GM08714 (cell line): ENCODE measurements at regions not wholly inside any gene's neighbourhood (a gene's known extent, or its start where the extent isn't known, plus 50 kb on each side); places are given as distances from the start of the nearest gene placed in this dataset.
"Not testable (repeated sequence)": the region's sequence is repeated elsewhere in the genome, so short reads cannot be mapped to it uniquely, and the experiment has no call there.

ENCODE experiments used
- H3K4me3 ChIP-seq: fragments of 200-500 bp; sonication (Bioruptor generic); 2 replicates; pipeline ENCODE4 v1.5.1; 2014; ENCODE audit warnings: mild to moderate bottlenecking, low read length, inconsistent platforms
- ZNF274 ChIP-seq: IDR thresholded peaks from 2 replicates; pipeline ENCODE4 v1.6.1; 2012; ENCODE audit warnings: mild to moderate bottlenecking, low read depth, low read length

DNA sequence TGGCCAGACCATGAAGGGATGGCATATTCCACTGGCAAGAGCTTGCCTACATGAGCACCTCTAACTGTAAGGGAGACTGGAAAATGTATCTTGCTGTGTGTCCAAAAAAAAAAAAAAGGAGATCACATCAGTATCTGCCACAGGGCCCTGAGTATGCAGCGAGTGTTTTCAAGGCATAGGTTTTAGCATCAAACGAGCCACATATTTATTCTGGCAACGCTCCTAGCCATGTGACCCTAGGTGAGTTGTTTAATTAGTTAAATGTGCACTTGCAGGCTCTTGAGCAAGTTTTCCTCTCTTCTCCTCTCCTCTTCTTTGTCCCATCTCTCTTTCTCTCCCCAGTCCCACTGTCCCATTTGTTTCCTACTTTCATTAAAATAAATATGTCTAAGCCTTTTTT, 428.7 kb upstream of the AKR1E2 start:
- TF ChIP-seq ZNF274 = no peak
- H3K4me3 ChIP-seq = no peak overlapping the region

DNA sequence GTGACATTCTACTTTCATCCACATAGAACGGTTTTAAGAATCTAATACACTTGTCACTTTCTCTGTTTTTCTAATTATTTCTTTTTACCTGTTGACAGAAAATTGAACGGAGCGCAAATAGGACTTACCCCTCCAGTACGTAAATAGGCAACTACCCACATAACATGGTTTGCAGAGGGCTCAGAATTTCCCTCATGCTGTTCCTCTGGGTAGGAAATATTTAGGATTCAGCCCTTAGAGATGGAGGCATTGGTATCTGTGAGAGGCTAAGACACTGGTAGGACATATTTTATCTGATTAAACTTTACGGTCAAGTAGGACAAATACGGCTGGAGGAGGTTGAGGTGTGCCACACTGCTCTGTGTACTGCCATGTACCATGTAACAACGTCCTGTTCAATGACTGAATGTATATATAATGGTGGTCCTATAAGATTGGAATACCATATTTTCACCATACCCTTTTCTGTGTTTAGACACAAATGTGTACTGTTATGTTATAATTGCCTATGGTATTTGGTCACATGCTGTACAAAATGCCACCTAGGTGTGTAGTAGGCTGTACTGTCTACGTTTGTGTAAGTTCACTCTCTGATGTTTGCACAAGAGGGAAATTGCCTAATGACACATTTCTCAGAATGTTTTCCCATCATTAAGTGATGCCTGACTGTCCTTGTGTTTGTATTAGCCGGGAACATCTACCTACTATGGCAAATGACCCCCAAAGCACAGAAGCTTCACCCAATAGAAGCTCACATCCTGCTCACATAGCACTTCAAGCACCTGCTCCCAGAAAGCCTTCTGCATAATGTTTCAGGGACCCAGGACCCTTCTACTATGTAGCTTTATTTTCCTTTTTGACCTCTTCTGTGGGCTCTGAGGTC, 429.4 kb upstream of the AKR1E2 start:
- TF ChIP-seq ZNF274 = no peak
- H3K4me3 ChIP-seq = no peak overlapping the region

DNA sequence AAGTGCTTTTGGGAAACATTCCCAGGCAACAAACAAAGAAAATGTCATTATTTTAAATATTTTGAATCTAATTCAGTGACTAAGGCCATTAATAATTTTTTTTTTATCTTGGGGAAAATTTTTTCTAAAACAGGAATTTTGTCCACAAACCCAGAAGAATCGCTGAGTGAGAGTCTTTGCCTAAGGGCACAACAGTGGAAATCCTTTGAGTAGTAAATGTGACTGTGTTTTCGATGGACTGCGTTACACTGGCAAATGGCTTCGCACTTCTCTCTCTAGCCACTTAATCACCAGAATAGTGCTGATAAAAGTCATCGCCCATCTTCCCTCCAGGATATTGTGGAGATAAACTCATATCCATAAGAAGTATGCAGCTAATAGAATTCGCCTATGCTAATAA, 430.3 kb upstream of the AKR1E2 start:
- H3K4me3 ChIP-seq = no peak overlapping the region
- TF ChIP-seq ZNF274 = no peak

DNA sequence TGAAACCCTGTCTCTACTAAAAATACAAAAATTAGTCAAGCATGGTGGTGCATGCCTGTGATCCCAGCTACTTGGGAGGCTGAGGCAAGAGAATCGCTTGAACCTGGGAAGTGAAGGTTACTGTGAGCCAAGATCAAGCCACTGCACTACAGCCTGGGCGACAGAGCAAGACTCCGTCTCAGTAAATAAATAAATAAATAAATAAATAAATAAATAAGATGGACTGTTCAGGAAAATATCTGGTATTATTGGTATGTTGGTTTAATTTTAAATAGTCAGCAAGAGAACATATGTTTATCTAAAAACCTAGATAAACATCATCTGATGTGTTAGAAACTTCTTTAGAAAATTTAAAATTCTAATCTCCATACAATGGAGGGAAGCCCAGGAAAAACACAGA, 431.6 kb upstream of the AKR1E2 start:
- H3K4me3 ChIP-seq = not testable (repeated sequence)

DNA sequence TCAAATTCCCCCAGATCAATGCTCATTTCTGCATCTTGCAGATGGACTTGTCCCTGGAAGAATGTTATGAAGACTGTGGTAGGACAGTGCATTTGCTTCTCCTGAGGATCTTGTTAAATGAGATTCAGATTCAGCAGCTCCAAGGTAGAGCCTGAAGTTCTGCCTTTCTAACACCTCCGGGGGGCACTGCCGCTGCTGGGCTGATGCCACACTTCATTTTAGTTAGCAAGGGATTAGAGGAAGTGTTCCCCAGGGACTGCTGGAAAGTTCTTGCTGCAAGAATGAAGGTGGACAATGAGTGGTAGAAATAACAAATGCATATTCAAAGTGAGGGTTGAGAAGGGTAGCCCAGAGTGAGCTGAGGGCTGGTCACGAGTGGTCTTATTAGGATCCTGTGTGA, 434.3 kb upstream of the AKR1E2 start:
- H3K4me3 ChIP-seq = no peak overlapping the region
- TF ChIP-seq ZNF274 = no peak

DNA sequence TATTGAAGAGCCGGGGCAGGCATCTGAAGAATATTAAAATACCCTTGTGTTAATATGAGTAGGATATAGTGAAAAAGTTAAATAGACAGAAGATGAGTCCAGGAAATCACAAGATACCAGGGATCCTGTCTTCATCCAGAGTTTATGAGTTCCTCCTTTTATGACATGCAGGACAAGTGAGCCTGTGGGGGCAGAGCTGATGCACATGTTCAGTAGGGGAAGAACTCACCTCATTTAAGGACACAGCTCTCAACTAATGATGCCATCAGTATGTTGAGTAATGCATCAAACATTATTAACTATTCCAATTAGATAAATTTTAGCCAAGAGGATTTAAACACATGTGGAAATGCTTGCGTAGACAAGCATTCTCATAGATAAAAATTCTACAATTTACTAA, 435.8 kb upstream of the AKR1E2 start:
- no peak overlapping the region for H3K4me3 ChIP-seq
- no peak for TF ChIP-seq ZNF274

DNA sequence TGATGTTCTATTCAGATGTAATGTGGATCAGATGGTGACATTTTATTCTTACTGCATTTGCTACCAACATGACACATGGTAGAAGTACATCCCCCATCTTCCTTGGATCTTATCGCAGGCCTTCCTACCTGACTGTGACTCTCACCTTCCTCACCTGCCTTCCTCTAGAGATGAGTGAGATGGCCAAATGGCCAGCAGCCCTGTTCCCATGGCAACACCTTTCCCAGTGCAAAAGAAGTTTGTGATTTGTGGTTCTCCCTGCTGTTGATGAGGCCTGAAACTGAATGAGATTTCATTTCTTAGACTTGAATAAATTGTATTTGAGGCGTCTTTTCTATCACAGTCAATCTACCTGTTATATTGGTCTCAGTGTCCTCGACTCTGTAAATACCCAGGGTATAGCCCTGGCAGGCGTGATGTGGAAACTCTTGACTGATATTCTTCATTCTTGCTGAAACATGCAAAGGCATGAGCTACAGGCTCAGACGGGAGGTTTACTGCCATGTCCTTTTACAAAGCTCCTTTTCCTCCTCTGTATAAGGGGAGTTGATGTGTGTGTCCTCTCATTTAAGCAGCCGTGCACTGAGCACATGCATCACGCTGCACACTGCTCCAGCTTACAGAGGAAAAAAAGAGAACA, 440.7 kb upstream of the AKR1E2 start:
- H3K4me3 ChIP-seq = no peak overlapping the region

DNA sequence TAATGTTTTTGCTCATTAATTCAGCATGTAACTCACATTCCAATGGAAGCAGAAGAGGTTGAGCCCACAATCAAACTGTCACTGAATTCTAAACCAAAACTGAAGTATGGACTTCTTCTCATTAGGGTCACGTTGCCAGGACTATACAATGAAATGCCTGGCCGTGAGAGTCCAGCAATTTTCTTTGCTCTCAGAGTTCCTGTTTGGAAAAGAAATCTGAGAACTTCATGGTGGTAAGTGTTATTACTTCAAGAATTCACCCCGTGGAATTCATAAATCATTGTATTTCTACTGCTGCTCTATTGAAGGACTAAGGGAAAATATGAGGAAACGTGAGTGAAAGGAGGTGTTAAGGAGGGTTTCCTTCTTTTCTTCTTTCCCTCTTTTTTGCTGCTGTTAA, 441.8 kb upstream of the AKR1E2 start:
- no peak overlapping the region for H3K4me3 ChIP-seq
- TF ChIP-seq ZNF274 = no peak

More for the DNA sequence above, 440.7 kb upstream of the AKR1E2 start:
- no peak for TF ChIP-seq ZNF274

DNA sequence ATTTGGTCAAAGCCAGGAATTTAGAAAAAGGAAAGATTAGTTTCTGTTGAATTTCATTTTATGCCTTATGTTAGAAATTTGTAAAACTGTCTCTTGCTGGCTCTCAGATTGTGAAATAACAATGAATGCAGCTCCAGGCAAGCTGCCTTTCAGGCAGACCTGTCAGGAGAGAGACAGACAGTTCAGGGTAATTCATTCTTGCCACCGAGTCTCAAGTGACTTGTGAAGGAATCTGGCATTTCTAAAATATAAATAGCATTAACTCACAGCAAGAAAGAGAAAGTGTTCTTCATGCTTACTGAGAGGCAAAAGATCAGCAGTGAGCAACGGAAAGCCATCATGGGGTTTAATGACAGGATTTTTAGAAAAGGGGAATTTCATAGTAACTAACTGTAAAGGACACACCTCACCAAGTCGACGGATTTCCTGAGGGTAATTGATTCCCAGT, 442.3 kb upstream of the AKR1E2 start:
- TF ChIP-seq ZNF274 = no peak

DNA sequence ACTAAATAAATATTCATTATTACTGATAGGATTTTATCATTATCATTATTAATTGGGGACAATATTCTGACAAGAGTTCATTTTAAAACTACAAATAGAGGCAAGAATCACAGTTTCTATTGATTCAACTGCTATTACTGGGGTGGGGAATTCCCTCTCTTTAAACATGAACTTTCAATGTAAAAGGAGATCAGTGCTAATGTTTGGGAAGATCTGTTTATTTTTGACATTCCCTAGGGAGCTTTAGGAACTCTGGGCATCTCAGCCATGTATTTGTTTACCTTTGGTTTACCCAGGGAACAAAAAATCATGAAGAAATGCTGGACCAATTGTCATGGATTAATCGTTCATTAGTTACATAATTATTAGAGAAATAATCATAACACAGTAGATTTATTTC, 443.2 kb upstream of the AKR1E2 start:
- TF ChIP-seq ZNF274 = no peak
- H3K4me3 ChIP-seq = no peak overlapping the region

More for the DNA sequence above, 442.3 kb upstream of the AKR1E2 start:
- no peak overlapping the region for H3K4me3 ChIP-seq

DNA sequence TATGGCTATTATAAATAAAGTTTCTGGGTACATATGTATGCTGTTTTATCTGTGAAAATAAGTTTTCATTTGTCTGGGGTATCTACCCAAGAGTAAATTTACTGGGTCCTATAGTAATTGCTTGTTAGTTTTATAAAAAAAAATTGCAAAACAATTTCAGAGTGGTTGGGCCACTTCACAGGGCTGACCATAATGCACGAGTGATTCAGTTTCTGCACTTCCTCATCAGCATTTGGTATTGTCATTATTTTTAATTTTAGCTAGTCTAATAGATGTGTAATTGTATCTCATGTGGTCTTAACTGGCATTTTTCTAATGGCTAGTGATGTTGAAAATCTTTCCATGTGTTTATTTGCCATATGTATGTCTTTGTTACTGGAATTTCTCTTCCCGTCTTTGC, 452.4 kb upstream of the AKR1E2 start:
- no peak for TF ChIP-seq ZNF274
- H3K4me3 ChIP-seq = no peak overlapping the region

DNA sequence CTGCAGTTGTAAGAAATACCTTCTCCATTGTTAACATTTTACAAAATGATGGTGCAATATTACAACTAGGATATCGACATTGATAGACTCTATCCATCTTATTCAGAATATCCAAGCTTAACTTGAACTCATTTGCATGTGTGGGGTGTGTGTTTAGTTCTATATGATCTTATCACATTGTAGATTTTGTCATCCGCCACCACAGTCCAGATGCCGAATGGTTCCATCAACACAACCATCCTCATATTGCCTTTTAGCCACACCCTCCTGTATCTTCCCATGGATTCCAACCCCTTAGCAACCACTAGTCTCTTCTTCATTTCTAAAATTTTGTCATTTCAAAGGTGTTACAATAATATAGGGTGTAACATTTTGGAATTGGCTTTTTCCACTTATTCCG, 452.9 kb upstream of the AKR1E2 start:
- no peak overlapping the region for H3K4me3 ChIP-seq
- no peak for TF ChIP-seq ZNF274

DNA sequence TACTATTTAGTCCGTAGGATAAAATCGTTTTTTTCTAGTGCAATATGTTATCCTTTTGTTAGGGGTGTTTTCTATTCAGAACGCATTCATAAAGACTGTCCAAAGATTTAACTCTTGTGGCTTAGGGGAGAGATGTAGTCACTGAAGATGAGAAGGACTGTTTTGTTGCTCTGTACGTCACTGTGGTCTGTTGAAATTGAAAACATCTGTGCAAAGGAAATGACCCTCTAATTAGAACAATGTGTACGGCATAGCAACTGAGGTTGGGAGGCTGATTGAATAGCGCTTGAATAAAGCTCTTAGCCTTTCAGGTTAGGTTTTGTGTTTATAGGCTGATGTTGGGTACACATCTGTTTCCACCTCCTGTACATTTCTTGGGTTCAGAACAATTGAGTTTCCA, 453.4 kb upstream of the AKR1E2 start:
- H3K4me3 ChIP-seq = no peak overlapping the region
- no peak for TF ChIP-seq ZNF274

DNA sequence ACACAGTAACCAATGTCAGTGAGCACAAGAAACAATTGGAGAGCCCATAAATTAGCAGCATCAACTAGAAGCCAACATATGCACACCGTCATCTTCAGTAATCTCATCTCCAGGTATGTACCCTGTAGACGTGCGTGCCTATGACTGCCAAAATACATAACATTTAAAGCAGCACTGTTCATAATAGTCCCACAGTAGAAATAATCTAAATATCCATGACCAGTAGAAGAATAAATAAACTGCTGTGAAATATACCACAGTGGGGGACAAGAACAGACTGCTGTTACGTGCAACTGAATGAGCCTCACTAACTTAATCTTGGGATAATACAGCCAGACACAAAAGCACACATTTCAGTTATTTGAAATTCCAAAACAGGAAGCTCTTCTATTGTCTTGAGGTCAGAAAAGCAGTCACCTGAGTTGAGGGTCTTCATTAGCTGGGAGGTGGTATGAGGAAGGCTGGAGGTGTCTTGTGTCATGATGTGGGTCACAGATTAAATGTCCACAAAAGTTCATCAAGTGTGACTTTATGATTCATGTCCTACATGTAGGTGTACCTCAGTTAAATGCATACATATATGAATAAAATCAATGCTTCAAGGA, 454.2 kb upstream of the AKR1E2 start:
- no peak overlapping the region for H3K4me3 ChIP-seq
- no peak for TF ChIP-seq ZNF274

DNA sequence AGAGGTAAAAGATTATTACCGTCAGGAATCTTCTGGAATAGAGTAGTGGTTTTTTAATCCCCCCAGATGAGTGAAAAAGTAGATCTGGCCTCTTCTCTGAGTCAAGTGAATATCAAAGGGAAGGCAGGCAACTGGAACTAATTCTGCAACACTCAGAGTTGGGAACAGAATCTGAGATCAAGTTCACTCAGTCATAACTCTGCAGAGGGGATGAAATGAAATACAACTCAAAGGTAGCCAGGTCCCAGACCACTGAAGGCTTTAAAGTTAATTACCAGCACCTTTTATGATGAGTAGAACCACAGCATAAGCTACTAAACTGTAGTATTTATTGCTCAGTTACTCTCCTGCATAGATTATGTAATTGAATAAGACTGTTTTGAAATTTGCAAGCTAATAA, 455.6 kb upstream of the AKR1E2 start:
- H3K4me3 ChIP-seq = no peak overlapping the region
- TF ChIP-seq ZNF274 = no peak

DNA sequence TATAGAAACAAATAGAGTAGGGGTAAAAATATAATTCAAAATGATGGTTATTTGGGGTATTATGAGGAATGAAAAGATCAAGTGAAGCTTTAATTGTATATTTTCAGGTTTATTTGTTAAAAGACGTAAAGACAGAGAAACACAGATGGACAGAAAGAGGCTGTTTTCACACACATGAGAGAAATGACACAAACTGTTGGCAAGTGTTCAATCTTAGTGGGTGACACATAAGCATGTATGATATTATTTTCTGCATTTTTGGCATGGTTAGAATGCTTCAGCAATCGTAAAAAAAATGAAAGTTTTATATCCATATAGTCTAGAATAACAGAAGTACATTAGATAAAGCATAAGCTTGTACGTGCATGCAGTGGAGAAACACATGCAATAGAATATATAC, 464.4 kb upstream of the AKR1E2 start:
- H3K4me3 ChIP-seq = no peak overlapping the region
- TF ChIP-seq ZNF274 = no peak
